Kidney epithelial cell (primary cell): ENCODE measurements at regions not wholly inside any gene's neighbourhood (a gene's known extent, or its start where the extent isn't known, plus 50 kb on each side); places are given as distances from the start of the nearest gene placed in this dataset.

ENCODE experiments used
- DNase-seq: peaks from one replicate; pipeline ENCODE4 v3.0.0-alpha.2; 2010; ENCODE audit warnings: low read depth
- H3K27me3 ChIP-seq: 2 replicates; pipeline ENCODE4 v1.6.0; 2011; ENCODE audit warnings: low read length; ENCODE audit not compliant: control insufficient read depth, insufficient read depth
- H3K36me3 ChIP-seq: 2 replicates; pipeline ENCODE4 v1.5.1; 2011; ENCODE audit warnings: low read length; ENCODE audit not compliant: control insufficient read depth, insufficient read depth
- H3K4me3 ChIP-seq: 2 replicates; pipeline ENCODE4 v1.5.1; 2011; ENCODE audit warnings: low read depth, mild to moderate bottlenecking, control low read depth, low read length
- TF ChIP-seq, protein P1 (sequence below): IDR thresholded peaks from 2 replicates; pipeline ENCODE4 v1.5.1; 2011; ENCODE audit warnings: mild to moderate bottlenecking, moderate library complexity, low read length, control low read depth, inconsistent platforms; ENCODE audit not compliant: insufficient read depth, poor library complexity, severe bottlenecking

DNA sequence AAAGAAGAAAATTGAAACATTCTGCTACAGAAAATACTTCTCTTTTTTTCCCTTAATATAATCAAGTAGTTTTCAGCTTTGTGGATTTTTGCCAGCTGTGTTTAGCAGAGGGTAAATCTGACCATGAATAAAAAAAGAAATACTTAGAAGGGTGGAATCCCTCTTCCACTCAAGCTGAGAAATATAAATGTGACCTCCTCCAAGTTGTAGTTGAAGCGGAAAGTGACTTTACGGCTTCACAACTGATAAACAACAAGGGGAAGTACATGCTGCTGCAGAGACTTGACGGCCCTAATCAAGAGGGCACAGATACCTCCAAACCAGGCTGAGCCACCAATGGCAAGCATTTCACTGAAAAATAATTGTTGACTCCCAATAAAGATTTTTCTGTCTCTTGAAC, 785.0 kb downstream of the SLITRK5 start:
- TF ChIP-seq, protein P1, sequence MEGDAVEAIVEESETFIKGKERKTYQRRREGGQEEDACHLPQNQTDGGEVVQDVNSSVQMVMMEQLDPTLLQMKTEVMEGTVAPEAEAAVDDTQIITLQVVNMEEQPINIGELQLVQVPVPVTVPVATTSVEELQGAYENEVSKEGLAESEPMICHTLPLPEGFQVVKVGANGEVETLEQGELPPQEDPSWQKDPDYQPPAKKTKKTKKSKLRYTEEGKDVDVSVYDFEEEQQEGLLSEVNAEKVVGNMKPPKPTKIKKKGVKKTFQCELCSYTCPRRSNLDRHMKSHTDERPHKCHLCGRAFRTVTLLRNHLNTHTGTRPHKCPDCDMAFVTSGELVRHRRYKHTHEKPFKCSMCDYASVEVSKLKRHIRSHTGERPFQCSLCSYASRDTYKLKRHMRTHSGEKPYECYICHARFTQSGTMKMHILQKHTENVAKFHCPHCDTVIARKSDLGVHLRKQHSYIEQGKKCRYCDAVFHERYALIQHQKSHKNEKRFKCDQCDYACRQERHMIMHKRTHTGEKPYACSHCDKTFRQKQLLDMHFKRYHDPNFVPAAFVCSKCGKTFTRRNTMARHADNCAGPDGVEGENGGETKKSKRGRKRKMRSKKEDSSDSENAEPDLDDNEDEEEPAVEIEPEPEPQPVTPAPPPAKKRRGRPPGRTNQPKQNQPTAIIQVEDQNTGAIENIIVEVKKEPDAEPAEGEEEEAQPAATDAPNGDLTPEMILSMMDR: no peak
- no peaks in the 10 kb centered on the region for H3K27me3 ChIP-seq
- no peak for DNase-seq
- no peaks in the 10 kb centered on the region for H3K36me3 ChIP-seq
- H3K4me3 ChIP-seq: no peak overlapping the region

DNA sequence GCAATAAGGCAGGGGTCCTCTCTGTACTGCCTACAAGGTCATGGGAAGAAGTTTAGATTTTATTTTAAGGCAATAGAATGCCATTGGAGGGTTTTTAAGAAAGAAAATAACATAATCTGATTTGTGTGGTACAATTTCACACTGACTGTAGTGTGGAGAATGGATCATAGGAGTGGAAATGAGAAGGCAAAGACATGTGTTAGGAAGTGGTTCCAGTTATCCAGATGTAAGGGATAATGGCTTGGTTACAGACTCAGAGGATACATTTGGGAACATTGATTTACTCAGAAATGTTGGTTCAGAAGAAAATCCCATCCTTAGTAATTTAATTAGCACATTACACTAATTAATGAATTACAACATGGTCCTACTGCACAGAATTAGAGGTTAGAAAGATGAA, 788.2 kb downstream of the SLITRK5 start:
- DNase-seq: no peak
- H3K36me3 ChIP-seq: no peaks in the 10 kb centered on the region
- no peak overlapping the region for H3K4me3 ChIP-seq
- no peaks in the 10 kb centered on the region for H3K27me3 ChIP-seq
- TF ChIP-seq, protein P1: no peak

DNA sequence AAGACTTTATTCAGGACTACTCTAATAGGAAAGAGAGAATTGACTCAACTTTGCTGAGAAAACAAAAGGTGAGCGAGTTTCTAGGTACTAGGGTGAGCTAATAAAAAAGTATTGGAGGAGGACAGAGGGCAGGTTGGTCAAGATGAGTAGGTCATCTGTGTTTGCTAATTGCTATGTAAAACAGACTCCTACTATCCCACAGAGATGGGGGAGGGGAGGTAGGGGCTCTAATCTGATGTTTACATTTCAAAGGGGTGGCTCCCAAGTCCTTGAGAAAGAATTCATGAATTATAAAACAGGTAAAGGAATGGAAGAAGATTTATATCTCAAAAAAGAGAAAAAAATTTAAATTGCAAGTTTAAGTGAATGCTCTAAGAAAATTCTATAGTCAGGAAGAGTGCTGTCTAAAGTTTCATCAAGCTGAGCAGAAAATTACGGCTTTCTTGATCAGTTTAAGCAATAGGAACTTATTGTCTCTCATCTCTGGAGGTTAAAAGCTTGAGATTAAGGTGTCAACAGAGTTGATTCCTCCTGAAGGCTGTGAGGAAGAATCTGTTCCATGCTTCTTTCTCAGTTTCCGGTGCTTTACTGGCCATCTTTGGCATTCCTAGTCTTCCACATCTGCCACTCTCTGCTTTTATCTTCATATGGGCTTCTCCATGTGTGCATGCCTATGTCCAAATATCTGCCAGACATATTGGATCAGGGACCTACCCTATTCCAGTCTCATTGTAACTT, 790.3 kb downstream of the SLITRK5 start:
- no peaks in the 10 kb centered on the region for H3K36me3 ChIP-seq
- DNase-seq: no peak
- no peak overlapping the region for H3K4me3 ChIP-seq
- H3K27me3 ChIP-seq: no peaks in the 10 kb centered on the region
- TF ChIP-seq, protein P1: no peak

DNA sequence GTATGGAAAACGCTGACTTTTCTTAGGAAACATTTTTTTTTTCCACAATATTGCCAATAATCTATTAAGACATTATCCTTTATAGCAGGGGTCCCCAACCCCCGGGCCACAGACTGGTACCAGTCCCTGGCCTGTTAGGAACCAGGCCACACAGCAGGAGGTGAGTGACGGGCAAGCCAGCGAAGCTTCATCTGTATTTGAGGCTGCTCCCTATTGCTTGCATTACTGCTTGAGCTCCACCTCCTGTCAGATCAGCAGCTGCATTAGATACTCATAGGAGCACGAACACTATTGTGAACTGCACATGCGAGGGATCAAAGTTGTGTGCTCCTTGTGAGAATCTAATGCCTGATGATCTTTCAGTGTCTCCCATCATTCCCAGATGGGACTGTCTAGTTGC, 793.7 kb downstream of the SLITRK5 start:
- Histone ChIP-seq H3K27me3 (no peaks in the 10 kb centered on the region), H3K36me3 (no peaks in the 10 kb centered on the region), H3K4me3 (no peak overlapping the region)
- TF ChIP-seq, protein P1: no peak
- DNase-seq: no peak

DNA sequence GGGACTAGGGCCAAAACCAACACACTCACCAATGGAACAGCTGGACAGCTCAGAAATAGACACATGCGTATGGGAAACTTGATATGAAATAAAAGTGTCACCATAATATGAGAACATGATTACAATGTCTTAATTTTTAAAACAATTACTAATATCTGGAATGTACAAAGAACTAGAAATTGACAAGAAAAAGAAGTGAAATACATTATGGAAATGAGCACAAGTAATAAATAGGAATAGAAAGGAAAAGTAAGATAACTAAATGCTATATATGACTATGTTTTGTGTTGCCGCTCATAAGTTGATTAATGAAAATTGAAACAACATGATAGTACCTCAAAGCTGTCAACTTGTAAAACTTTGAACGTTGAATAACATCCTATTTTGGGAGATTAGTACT, 801.1 kb downstream of the SLITRK5 start:
- Histone ChIP-seq H3K36me3 (no peaks in the 10 kb centered on the region), H3K4me3 (no peak overlapping the region), H3K27me3 (no peaks in the 10 kb centered on the region)
- no peak for DNase-seq
- TF ChIP-seq, protein P1: no peak

DNA sequence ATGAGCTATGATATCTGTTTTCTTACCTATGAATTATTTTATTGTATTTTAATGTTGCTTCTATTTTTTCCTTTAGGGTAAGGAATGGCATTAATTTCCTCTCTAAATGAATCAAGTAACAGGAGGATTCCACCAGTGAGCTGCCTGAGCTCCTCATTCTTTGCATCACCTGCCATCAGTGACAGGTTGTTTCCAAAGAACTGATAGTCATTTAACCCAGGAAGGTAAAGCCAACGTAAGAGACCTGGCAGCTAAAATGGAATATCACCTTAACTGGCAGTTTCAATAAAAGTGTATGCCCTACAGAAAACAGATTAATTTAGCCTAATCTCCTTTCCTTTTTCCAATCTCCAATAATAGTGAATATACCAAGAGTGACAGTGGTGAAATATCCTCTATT, 812.0 kb downstream of the SLITRK5 start:
- no peak for DNase-seq
- H3K36me3 ChIP-seq: no peaks in the 10 kb centered on the region
- H3K27me3 ChIP-seq: no peaks in the 10 kb centered on the region
- TF ChIP-seq, protein P1: no peak
- H3K4me3 ChIP-seq: no peak overlapping the region
